HG02610 (cell line): ENCODE measurements at regions not wholly inside any gene's neighbourhood (a gene's known extent, or its start where the extent isn't known, plus 50 kb on each side); places are given as distances from the start of the nearest gene placed in this dataset.
"Not testable (repeated sequence)": the region's sequence is repeated elsewhere in the genome, so short reads cannot be mapped to it uniquely, and the experiment has no call there.

ENCODE experiments used
- ATAC-seq: cut with Tn5 transposase; IDR thresholded peaks from one replicate; pipeline ENCODE4 v1.9.1; 2021; ENCODE audit warnings: mild to moderate bottlenecking, moderate library complexity; ENCODE audit not compliant: unreplicated experiment

DNA sequence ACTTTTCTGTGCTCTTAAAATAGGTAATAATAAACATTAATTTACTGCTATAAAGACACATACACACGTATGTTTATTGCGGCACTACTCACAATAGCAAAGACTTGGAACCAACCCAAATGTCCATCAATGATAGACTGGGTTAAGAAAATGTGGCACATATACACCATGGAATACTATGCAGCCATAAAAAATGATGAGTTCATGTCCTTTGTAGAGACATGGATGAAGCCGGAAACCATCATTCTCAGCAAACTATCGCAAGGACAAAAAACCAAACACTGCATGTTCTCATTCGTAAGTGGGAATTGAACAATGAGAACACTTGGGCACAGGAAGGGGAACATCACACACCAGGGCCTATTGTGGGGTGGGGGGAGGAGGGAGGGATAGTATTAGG lies 97.4 kb upstream of the NR5A2 start:
- not testable (repeated sequence) for ATAC-seq

DNA sequence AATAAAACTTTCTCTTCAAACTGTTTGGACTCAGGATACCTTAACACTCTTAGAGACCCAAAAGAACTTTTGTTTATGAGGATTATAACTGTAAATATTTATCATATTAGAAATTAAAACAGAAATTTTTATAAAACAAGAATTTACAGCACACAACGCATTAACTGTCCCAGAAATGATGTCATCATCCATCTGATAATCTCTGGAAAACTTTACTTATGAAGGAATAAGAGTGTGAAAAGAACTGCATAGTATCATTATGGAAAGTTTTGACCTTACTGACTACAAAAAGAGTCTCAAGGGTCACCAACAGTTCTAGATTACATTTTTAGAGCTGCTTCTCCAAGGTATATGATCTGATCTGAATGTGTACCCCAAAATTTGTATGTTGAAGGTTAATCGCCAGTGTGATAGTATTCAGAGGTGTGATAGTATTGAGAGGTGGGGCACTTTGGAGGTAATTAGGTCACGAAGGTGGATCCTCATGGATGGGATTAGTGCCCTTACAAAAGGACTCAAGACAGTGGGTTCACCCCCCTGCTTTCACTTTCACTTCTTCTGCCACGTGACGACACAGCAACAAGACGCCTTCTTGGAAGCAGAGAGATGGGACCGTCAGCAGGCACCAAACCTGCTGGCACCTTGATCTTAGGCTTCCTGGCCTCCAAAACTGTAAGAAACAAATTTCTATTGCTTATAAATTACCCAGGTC lies 95.7 kb upstream of the NR5A2 start:
- no peak for ATAC-seq

DNA sequence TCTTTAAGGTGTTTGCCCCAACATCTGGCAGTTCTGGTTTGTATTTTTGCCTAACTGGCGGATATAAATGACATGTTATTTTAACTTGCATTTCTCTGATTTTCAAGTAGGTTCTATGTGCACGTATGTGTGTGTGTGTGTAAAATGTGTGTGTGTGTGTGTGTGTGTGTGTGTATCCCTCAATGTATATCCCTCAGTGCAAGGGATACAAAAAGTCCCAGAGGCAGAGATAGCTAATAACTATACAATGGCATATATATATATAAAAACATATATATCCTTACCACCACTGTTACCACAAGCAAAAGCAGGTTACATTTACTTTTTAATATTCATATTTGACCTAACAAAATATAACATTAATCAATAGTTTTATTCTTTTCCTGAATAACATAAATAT lies 95.0 kb upstream of the NR5A2 start:
- no peak for ATAC-seq

DNA sequence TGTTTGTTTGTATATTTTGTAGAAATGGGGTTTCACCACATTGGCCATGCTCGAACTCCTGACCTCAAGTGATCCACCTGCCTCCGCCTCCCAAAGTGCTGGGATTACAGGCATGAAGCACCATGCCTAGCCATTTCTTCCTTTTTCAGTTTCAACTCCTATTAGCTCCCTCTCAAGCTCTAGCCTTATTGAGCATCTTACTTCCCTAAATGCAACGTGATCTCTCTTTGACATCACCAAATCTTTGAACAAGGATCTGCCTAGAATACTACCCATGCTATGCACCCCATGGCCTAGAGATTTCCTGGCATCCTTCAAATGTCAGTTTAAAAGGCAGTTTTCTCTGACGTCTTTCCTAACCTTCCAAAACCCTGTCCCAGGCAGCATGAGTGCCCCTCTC lies 91.1 kb upstream of the NR5A2 start:
- ATAC-seq = no peak

DNA sequence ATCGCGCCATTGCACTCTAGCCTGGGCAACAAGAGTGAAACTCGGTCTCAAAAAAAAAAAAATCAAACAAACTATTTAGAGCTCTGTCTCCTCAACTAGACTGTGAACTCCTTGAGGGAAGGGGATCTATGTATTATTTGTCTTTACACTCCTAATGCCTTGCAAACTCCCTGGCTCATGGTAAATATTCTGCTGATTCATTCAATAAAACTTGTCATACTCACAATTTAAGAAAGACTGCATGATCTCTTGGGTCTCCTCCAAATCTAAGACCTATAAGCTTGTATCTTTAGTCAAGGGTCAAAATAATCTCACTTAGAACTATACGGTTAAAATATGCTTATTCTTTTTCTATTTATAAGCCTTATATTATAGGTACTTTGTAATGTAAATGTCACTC lies 90.3 kb upstream of the NR5A2 start:
- no peak for ATAC-seq

DNA sequence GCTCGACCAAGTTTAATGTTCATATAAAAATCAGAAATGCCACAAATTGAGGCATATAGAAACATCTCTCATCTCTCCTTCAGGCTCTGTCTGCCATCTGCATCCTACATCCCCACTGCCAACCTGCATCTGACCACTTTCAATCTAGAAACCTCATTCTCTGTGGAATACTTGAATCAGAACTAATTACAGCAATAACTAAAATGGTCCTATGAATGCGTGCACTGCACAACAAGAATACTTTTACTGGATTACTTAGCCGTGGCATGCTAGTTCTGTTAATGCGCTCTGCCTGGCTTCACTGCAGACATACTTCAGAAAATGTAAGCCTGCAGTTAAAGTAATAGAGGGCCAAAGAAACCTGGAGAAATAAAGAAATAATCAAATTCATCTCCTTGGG lies 89.8 kb upstream of the NR5A2 start:
- no peak for ATAC-seq

DNA sequence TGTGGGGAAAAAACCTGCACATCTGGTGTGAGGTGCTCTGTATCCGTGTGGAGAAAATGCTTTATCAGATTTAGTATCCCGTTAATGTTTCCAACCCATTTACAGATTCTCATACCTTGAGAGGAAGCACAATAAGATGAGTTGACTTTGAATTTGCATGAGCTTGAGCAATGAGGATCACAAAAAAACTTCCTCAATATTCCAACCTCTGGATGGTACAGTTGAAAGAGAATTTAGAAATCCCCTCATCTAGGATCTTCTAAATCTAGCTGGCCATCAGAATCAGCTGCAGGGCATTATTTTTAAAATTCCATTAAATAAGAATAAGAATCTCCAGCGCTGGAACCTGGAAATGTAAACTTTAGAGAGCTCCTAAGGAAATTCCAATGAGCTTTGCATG lies 82.5 kb upstream of the NR5A2 start:
- ATAC-seq = no peak

DNA sequence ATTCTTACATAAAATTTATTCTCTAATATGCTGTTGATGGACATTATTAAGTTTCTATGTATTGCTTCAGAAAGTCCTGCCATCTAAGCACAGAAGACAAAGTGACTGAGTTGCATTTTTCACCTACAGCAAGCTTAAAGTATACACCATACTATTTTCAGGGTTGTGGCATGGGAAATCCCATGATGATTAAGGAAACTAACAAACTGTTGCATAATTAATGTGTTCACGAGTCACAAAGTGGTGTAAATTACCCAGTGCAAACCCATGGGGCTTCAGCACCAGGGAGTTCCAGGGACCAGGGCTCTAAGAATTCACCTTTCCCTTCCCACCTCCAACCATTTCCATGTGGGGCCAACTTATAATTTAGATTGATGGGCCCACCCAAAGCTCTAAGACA lies 81.9 kb upstream of the NR5A2 start:
- no peak for ATAC-seq

DNA sequence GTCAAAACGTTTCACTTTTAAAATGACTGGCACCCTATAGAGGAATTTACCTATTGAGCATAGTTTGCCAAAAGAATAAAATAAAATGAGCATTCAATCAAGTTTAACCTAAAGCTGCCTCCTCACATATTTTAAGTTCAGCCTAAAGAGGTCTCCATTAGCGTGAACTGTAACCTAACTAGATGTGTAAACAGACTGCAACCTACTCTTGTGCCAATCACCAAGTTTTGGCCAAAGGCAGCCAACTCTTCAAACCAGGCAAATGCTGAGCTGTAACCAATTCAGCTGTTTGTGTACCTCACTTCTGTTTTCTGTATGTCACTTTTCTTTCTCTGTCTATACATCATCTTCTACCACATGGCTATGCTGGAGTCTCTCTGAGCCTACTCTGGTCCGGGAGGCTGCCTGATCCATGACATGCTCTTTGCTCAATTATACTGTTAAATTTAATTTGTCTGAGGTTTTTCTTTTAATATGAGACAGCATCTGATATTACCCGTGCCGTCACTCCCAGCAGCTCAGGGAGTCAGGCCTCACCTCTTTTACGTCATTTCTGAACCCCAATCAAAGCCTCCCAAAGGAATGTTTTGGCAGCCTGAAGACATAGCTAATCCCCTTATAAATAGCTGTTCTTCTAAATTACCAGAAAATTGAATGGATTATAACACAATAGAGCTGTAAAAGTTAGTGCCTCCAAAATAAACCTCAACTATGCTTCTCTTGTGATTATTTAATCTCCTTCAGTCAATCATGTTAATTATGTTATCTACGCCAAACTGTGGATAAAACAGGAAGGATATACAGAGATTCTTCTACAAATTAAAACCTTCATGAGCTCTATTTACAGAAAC lies 81.0 kb upstream of the NR5A2 start:
- no peak for ATAC-seq

DNA sequence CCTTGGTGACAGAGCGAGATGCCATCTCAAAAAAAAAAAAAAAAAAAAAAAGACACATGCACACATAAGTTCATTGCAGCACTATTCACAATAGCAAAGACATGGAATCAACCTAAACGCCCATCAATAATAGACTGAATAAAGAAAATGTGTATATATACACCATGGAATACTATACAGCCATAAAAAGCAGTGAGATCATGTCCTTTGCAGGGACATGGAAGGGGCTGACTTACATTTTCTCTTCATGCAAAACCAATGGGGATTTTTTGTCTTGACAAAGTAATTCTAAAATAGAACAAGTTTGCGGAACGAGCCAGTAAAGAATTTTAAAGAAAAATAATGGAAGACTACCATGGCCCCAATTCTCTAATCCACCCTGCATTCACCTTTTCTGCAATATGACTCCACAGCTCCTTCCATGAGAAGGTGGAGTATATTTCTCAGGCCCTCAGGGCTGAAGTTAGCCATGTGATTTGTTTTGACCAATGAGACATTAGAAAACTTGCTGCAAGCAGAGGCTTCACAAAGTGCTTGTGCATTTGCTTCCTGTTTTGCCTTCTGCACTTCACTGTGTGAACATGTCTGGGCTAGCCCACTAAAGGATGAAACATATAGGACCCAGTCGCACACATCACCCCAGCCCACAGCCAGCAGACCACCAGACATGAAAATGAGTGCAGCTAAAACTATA lies 78.8 kb upstream of the NR5A2 start:
- peak; percentile 58 for ATAC-seq

DNA sequence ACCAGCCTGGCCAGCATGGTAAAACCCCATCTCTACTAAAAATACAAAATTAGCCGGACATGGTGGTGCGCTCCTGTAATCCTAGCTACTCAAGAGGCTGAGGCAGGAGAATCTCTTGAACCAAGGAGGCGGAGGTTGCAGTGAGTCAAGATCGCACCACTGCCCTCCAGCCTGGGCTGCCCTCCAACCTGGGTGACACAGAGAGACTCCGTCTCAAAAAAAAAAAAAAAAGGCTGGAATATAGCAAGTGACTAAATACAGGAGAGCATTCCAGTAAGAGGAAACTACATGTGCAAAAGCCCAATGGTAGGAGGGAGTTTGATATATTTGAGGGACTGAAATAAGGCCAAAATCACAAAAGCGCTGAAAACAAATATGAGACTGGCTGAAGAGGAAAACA lies 76.5 kb upstream of the NR5A2 start:
- ATAC-seq = not testable (repeated sequence)

DNA sequence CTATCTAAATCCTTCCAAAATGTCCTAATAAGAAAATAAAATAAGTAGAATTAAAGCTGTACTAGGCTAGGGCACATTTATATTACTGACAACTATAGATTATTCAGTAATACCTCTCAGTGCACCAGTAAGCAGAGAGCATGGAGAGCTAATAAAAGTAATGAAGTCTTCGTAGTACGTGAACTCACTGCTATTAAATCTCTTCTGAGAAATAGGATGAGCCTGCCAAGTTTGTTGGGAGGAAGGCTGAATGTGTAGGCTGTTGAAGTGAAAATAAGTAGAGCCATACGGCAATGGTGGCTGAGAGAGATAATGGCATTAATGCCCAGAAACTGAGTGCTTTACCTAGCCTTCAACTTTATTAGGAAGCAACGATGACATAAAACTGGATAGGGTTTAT lies 73.9 kb upstream of the NR5A2 start:
- no peak for ATAC-seq

DNA sequence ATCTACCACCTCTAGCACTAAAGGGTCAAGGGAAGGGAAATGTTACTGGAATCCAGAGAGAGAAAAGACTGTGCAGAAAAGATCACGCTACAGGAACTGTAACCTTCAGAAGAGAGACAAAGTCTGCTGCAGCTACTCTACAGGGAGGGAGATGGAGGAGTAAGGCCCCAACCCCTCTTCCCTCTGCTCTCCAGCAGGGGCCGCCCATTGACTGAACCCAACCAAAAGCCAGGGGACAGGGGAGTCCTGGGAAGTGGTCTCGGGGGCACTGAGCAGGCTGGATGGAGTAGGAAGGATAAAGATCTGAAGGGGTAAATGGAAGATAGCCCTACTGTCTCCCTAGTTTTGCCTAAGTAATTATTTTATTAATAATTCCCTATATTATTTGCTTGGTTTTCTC lies 72.8 kb upstream of the NR5A2 start:
- ATAC-seq = no peak

DNA sequence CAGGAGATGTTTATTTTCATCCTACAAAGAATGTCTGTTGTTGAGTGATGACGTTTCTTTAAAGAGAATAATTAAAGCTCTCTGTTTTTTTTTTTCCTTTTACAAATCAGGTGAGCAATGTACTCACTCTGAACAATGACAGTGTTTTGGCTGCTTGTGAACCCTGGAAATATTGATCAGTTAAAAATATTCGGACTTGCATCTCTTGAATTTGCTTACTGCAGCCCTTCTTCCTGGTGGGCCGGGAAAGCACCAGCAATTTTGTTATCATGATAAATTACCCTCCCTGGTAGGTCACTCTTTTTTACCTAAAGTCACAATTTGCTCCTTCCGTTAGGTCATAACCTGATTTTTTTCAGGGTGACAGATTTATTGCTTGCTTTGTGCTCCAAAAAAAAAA lies 72.3 kb upstream of the NR5A2 start:
- ATAC-seq = no peak

DNA sequence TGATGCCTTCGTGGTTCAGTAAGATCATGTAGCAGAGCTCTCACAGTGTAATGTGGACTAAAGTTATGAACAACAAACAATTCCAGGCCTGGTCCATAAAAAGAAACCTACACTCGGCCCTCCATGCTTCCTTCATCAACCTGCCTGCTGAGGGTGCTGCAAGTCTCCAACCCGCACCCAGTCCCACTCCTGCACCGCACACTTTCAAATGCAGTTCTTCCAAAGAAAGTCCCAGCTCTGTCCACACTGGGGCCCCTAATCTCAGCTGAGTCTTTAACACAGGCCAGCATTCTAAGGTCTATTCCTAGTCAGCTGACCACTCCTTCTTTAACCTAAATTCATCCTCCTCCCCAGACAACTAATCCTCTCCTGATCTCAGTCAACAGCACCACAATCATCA lies 71.5 kb upstream of the NR5A2 start:
- no peak for ATAC-seq

DNA sequence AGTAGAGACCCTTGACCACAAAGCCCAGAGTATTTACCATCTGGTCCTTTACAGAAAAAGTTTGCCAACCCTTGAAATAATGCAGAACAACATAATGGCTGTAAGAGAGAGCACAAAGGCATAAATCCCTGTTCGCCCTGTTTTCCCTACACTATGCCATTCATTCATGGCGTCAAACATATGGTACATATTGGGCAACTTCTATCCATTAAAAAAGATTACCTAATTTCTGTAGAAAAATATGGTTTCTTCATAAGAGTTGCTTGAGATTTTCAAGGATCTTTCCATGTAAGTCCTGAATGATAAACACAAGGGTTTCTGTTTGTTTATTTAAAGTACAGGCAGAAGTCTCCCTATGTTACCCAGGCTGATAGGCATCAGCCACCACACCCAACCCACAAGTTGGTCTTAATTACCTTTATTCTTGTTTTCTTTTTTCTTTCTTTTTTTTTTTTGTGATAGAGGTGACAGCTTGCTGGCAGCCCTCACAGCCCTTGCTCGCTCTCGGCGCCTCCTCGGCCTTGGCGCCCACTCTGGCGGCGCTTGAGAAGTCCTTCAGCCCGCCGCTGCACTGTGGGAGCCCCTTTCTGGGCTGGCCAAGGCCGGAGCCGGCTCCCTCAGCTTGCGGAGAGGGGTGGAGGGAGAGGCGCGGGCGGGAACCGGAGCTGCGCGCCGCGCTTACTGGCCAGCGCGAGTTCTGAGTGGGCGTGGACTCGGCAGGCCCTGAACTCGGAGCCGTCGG lies 68.3 kb upstream of the NR5A2 start:
- ATAC-seq = no peak

DNA sequence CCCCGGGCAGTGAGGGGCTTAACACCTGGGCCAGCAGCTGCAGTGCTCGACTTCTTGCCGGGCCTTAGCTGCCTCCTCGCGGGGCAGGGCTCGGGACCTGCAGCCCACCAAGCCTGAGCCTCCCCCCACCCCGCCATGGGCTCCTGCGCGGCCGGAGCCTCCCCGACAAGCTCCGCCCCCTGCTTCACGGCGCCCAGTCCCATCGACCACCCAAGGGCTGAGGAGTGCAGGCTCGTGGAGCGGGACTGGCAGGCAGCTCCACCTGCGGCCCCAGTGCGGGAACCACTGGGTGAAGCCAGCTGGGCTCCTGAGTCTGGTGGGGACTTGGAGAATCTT lies 67.8 kb upstream of the NR5A2 start:
- no peak for ATAC-seq

DNA sequence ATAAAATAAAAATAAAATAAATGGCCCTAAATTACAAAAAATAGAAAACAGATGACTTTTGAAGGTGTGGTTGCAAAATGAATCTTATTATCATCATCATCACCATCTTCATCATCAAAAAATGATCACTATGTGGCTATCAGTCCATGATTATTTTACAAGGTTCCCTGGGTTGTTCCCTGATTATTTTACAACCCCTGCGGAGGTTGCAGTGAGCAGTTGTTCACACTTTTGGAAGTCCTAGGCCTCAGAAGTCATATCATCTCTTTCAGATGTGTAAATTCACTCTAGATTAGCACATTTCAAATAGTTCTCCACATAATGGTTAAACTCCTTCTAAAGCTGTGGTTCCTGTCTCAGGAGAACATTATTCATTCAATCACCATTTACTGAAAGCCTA lies 57.4 kb upstream of the NR5A2 start:
- ATAC-seq = no peak

DNA sequence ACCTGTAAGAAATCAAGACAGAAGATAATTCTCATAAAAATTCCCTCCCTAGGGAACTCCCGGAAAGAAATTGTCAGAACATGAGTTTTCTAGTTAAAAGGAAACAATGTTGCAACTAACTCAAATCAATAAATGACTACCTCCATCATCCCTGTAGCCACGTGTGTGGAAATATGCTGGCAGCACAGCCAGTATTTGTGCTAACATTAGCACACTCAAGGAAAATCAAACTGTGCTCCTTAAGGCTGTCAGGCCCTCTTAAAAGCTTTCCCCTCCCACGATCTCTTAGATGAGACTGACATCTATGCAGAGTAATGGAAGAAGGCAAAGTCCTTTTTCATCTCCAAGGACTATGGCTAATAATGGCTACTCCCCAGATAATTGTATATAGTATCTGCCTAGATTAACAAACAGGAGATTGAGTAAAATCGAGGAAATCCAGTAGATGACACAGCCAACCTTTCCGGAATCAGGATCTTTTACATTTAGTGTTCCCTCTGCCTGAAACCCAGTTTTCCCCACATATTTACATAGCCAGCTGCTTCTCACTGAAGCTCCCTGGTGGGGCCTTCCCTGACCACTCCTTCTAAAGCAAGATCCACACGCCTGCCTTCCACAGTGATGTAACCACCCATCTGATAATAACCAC lies 50.9 kb upstream of the NR5A2 start:
- no peak for ATAC-seq
